Liver (tissue), 8 donors: ENCODE measurements at regions not wholly inside any gene's neighbourhood (a gene's known extent, or its start where the extent isn't known, plus 50 kb on each side); places are given as distances from the start of the nearest gene placed in this dataset.

Experiments
- DNase-seq: peaks from one replicate; pipeline ENCODE4 v3.0.0-alpha.2; 2017; ENCODE audit warnings: low spot score
- H3K27ac ChIP-seq, 2 donors: one replicate each; pipeline ENCODE4 v1.7.0; 2013; ENCODE audit warnings: inconsistent platforms in 2 of 2, low read length in 2 of 2, control low read depth in 1 of 2, low read depth in 1 of 2, mild to moderate bottlenecking in 1 of 2
- H3K27me3 ChIP-seq, 4 donors: one replicate each; pipeline versions ENCODE4 v1.6.1 to v1.7.0; 2013; ENCODE audit warnings: low read length in 3 of 4, inconsistent platforms in 1 of 4, mild to moderate bottlenecking in 1 of 4, moderate library complexity in 1 of 4; ENCODE audit not compliant: control insufficient read depth in 4 of 4, insufficient read depth in 4 of 4
- H3K36me3 ChIP-seq, 4 donors: one replicate each; pipeline versions ENCODE4 v1.6.1 to v1.7.0; 2013; ENCODE audit warnings: low read length in 3 of 4, mild to moderate bottlenecking in 3 of 4, low read depth in 1 of 4, moderate library complexity in 1 of 4; ENCODE audit not compliant: control insufficient read depth in 4 of 4, insufficient read depth in 3 of 4
- H3K4me1 ChIP-seq, 4 donors: one replicate each; pipeline versions ENCODE4 v1.6.1 to v1.7.0; 2013; ENCODE audit warnings: low read length in 3 of 4, mild to moderate bottlenecking in 3 of 4, moderate library complexity in 1 of 4; ENCODE audit not compliant: control insufficient read depth in 4 of 4, insufficient read depth in 4 of 4
- H3K4me3 ChIP-seq, 3 donors: one replicate each; pipeline versions ENCODE4 v1.6.1 to v1.7.0; 2013; ENCODE audit warnings: low read length in 3 of 3, control low read depth in 1 of 3, low read depth in 1 of 3, mild to moderate bottlenecking in 1 of 3
- H3K9ac ChIP-seq, 2 donors: one replicate each; pipeline ENCODE4 v1.7.0; 2013; ENCODE audit warnings: low read length in 2 of 2, mild to moderate bottlenecking in 2 of 2, moderate library complexity in 2 of 2, control low read depth in 1 of 2, low read depth in 1 of 2
- H3K9me3 ChIP-seq, 4 donors: one replicate each; pipeline versions ENCODE4 v1.6.1 to v1.7.0; 2013; ENCODE audit warnings: low read length in 3 of 4; ENCODE audit not compliant: control insufficient read depth in 4 of 4
- CTCF ChIP-seq: fragments of 150-350 bp; IDR thresholded peaks from 2 replicates; pipeline ENCODE4 v1.5.1; 2017; ENCODE audit warnings: improper control_type of control experiment, low read depth, low read length; ENCODE audit not compliant: missing input control
- FOXA2 ChIP-seq: IDR thresholded peaks from 2 replicates; pipeline ENCODE4 v1.6.1; 2016; ENCODE audit warnings: antibody characterized with exemption
- GABPA ChIP-seq, 2 donors: IDR thresholded peaks in 1 of 2; conservative IDR thresholded peaks in 1 of 2; 2 replicates each; pipeline ENCODE4 v1.6.1; 2016; ENCODE audit warnings: antibody characterized with exemption in 2 of 2, mild to moderate bottlenecking in 1 of 2, moderate library complexity in 1 of 2
- HNF4G ChIP-seq: IDR thresholded peaks from 2 replicates; pipeline ENCODE4 v1.6.1; 2016; ENCODE audit warnings: antibody characterized with exemption
- JUND ChIP-seq, 2 donors: IDR thresholded peaks; 2 replicates each; pipeline ENCODE4 v1.6.1; 2016; ENCODE audit warnings: antibody characterized with exemption in 2 of 2
- MAX ChIP-seq: IDR thresholded peaks from 2 replicates; pipeline ENCODE4 v1.6.1; 2016; ENCODE audit warnings: antibody characterized with exemption
- RAD21 ChIP-seq, 2 donors: IDR thresholded peaks; 2 replicates each; pipeline ENCODE4 v1.6.1; 2016; ENCODE audit warnings: antibody characterized with exemption in 2 of 2, mild to moderate bottlenecking in 2 of 2
- REST ChIP-seq: IDR thresholded peaks from 2 replicates; pipeline ENCODE4 v1.6.1; 2016; ENCODE audit warnings: antibody characterized with exemption, mild to moderate bottlenecking
- RXRA ChIP-seq, 2 donors: IDR thresholded peaks; 2 replicates each; pipeline ENCODE4 v1.6.1; 2017 to 2018; ENCODE audit warnings: antibody characterized with exemption in 2 of 2, mild to moderate bottlenecking in 1 of 2
- SP1 ChIP-seq: IDR thresholded peaks from 2 replicates; pipeline ENCODE4 v1.6.1; 2018; ENCODE audit warnings: antibody characterized with exemption, mild to moderate bottlenecking
- TAF1 ChIP-seq: conservative IDR thresholded peaks from 2 replicates; pipeline ENCODE4 v1.6.1; 2016; ENCODE audit warnings: antibody characterized with exemption, mild to moderate bottlenecking
- YY1 ChIP-seq: IDR thresholded peaks from 2 replicates; pipeline ENCODE4 v1.6.1; 2016; ENCODE audit warnings: antibody characterized with exemption, mild to moderate bottlenecking
- ZBTB33 ChIP-seq: IDR thresholded peaks from 2 replicates; pipeline ENCODE4 v1.6.1; 2016; ENCODE audit warnings: antibody characterized with exemption
- WGBS: extraction: QIAGEN DNeasy Blood & Tissue Kit; methylation state at CpG from one replicate; pipeline ENCODE4 v1.1.7; 2013; 5-methylcytosine and 5-hydroxymethylcytosine counted together
- donor health status: healthy.
- donor health status: healthy.
- donor health status: healthy.
- donor health status: healthy.
- donor health status: healthy.

GRCh38 chr22:23377767-23378166 is 197.5 kb downstream of the BCR start:
- no peak overlapping the region for H3K27ac ChIP-seq
- H3K27me3 ChIP-seq = no peaks in the 10 kb centered on the region
- DNase-seq = no peak
- no peak overlapping the region for H3K9ac ChIP-seq
- H3K9me3 ChIP-seq = no peaks in the 10 kb centered on the region
- WGBS = 73% methylated on average over 6 of the region's 6 CpGs
- H3K4me1 ChIP-seq = no peaks in the 10 kb centered on the region
- TF ChIP-seq FOXA2 = no peak
- no peak for TF ChIP-seq REST
- TF ChIP-seq ZBTB33 = no peak
- TF ChIP-seq HNF4G = no peak
- no peak for TF ChIP-seq YY1
- no peak for TF ChIP-seq CTCF
- no peak for TF ChIP-seq MAX
- no peak for TF ChIP-seq GABPA (IDR thresholded peaks at IDR 0.05 in 1 of 2, conservative IDR thresholded peaks at IDR 0.05 in 1 of 2)
- no peak for TF ChIP-seq RAD21 (IDR thresholded peaks at IDR 0.05)
- TF ChIP-seq SP1 = no peak
- TF ChIP-seq JUND (IDR thresholded peaks at IDR 0.05) = no peak
- no peak for TF ChIP-seq TAF1
- no peaks in the 10 kb centered on the region for H3K36me3 ChIP-seq
- H3K4me3 ChIP-seq = no peak overlapping the region

GRCh38 chr22:23376256-23376655 is 195.9 kb downstream of the BCR start:
- no peak overlapping the region for H3K27ac ChIP-seq
- TF ChIP-seq HNF4G (no peak), CTCF (peak; percentile 17), YY1 (no peak), RXRA (IDR thresholded peaks at IDR 0.05) (no peak), REST (no peak), RAD21 (IDR thresholded peaks at IDR 0.05) (peak; percentile 30 to 46), ZBTB33 (no peak)
- H3K4me3 ChIP-seq = no peak overlapping the region
- no peaks in the 10 kb centered on the region for H3K36me3 ChIP-seq
- H3K9me3 ChIP-seq = no peaks in the 10 kb centered on the region
- WGBS = 66% methylated on average over 6 of the region's 6 CpGs
- no peak for DNase-seq
- no peak overlapping the region for H3K9ac ChIP-seq
- H3K4me1 ChIP-seq = no peaks in the 10 kb centered on the region
- H3K27me3 ChIP-seq = no peaks in the 10 kb centered on the region
